22Rv1 (cell line): ENCODE measurements at regions not wholly inside any gene's neighbourhood (a gene's known extent, or its start where the extent isn't known, plus 50 kb on each side); places are given as distances from the start of the nearest gene placed in this dataset.

Source experiments
- H3K27ac ChIP-seq: fragments of 450-650 bp; 2 replicates; pipeline ENCODE4 v1.5.1; 2017
- ZFX ChIP-seq: fragments of 450-650 bp; IDR thresholded peaks from 2 replicates; pipeline ENCODE4 v1.6.1; 2017; ENCODE audit warnings: antibody characterized with exemption, borderline replicate concordance
- TF ChIP-seq, protein P1 (sequence below): fragments of 450-650 bp; IDR thresholded peaks from 2 replicates; pipeline ENCODE4 v1.5.1; 2017; ENCODE audit warnings: mild to moderate bottlenecking

DNA sequence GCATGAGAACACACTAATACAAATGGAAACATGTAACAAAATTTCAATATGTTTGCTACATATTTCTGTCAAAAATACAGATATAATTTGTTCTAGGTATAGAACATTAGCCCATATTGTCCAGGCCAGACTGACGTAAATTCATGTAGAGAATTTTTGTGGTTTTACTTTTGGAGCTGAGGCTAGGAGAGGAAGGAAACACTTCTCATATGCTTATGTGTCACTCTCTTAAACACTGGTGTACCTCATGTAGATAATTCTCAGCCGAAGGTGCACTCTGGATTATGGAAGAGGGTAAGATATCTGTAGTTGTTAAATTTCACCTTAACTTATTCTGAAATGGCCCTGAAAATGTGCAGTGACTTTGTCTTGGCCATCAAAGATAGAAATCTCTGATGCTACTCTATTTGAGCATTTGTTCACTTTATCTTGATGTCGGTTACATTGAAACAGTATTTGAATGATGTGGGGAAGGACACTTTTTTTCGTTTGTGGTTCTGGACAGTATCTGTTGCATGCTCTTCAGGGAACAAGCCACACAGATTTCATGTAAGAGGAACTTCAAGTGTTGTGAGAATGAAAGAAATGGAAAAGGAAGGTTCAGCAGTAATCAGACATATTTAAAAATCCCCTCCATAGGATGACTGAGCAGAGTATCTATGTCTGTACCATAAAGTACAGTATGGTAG, 202.7 kb downstream of the SPATA31D1 start:
- no peak overlapping the region for H3K27ac ChIP-seq
- TF ChIP-seq, protein P1, sequence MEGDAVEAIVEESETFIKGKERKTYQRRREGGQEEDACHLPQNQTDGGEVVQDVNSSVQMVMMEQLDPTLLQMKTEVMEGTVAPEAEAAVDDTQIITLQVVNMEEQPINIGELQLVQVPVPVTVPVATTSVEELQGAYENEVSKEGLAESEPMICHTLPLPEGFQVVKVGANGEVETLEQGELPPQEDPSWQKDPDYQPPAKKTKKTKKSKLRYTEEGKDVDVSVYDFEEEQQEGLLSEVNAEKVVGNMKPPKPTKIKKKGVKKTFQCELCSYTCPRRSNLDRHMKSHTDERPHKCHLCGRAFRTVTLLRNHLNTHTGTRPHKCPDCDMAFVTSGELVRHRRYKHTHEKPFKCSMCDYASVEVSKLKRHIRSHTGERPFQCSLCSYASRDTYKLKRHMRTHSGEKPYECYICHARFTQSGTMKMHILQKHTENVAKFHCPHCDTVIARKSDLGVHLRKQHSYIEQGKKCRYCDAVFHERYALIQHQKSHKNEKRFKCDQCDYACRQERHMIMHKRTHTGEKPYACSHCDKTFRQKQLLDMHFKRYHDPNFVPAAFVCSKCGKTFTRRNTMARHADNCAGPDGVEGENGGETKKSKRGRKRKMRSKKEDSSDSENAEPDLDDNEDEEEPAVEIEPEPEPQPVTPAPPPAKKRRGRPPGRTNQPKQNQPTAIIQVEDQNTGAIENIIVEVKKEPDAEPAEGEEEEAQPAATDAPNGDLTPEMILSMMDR: no peak
- no peak for TF ChIP-seq ZFX

DNA sequence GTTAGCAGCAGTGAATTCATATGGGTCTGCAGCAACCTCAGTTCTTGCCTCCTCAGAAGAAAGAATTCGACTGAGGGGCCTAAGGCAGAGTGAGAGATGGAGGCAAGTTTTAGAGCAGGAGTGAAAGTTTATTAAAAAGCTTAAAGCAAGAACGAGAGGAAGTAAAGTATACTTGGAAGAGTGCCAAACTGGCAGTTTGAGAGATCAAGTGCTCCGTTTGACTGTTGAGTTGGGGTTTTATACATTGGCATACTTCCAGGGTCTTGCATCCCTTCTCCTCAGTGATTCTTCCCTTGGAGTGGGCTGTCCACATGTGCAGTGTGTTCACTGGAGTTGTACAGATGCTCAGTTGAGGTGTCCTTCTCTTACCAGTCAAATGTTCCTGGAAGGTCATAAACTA, 203.6 kb downstream of the SPATA31D1 start:
- TF ChIP-seq, protein P1: no peak
- no peak for TF ChIP-seq ZFX
- no peak overlapping the region for H3K27ac ChIP-seq

DNA sequence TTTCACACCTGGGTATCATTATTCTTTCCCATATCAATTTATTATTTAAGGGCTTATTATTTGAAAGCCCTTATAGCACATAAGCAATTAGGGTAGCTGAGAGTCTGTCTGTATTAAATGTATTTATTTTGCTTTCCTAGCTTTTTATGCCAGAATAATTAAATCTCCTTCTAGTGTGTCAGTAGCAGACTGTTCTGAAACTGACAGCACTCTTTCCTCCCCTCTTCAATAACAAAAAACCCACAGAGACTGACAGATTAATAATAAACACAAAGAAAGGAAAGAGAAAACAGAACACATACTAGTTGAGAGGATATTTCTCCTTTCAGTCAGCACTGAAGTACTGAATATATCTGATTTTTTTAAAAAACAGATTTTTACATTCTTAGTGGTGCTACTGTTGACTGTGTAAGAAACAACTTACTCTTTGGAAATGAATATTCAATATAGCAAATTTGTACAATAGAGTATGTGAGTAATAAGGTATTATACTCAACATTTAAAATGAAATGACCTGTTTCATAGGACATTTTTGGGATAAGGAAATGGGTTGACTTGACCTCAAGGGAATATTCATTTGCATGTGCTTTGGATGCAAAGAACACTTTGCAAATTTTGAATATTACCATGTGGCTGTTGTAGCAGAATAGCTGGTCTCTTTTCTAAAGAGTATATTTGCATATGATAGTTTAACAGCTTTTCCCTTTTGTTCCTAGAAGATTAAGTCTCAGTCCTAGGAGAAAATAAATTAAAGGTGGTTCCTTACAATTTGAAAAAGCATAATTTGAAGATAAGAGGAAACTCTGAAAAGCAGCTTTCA, 208.3 kb downstream of the SPATA31D1 start:
- H3K27ac ChIP-seq: no peak overlapping the region

DNA sequence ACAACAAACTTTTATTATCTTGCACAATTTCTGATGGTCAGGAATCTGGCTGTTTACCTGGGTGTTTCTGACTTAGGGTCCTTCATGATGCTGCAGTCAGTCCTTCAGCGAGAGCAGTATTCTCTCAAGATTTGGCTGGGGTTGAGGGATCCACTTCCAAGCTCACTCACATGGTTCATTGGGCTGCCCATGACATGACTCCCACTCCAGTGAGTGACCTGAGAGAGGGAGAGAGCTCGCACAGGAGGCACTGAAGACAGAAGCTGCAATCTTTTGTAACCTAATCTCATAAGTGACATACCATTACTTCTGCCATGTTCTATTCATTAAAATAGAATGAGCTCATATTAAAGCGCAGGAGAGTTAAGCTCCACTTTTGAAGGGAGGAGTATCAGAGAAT, 212.6 kb downstream of the SPATA31D1 start:
- TF ChIP-seq ZFX: no peak
- TF ChIP-seq, protein P1: no peak

More for the DNA sequence above, 208.3 kb downstream of the SPATA31D1 start:
- TF ChIP-seq ZFX: no peak
- TF ChIP-seq, protein P1: no peak

DNA sequence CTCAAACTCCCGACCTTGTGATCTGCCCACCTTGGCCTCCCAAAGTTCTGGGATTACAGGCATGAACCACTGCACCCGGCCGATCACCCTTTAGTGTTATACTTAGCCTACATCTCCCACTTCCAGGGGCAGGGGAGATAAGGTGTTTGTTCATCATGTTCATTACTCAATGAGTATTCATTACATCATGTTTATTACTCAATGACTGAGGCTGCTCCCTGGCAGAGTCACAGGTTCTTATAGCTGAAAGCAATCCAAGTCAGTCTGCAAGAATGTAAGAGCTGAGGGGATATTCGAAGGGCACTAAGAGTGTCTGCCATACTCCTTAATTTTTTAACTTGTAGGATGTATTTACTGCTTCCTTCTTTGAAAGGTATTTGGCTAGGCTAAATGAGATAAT, 214.2 kb downstream of the SPATA31D1 start:
- no peak overlapping the region for H3K27ac ChIP-seq
- TF ChIP-seq ZFX: no peak
- TF ChIP-seq, protein P1: no peak

More for the DNA sequence above, 212.6 kb downstream of the SPATA31D1 start:
- no peak overlapping the region for H3K27ac ChIP-seq

DNA sequence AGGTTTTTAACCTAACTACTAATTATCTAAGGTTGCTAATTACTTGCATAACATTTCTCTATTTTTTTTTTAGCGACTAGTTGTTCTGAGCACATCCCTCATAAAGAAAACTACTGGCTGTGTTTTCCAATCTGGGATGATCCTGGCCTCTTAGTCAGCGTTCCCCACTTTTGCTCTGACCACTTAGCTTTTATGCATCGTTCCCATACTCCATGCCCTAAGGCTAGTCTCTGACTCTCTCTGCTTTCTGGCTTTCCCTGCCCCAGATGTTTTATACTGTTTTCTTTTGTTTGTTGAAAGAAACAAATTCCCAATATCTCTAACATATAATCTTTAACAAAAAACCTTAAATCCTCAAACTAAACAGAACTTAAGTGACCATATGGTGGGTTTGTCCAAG, 217.9 kb downstream of the SPATA31D1 start:
- no peak for TF ChIP-seq ZFX
- TF ChIP-seq, protein P1: no peak
- H3K27ac ChIP-seq: no peak overlapping the region

DNA sequence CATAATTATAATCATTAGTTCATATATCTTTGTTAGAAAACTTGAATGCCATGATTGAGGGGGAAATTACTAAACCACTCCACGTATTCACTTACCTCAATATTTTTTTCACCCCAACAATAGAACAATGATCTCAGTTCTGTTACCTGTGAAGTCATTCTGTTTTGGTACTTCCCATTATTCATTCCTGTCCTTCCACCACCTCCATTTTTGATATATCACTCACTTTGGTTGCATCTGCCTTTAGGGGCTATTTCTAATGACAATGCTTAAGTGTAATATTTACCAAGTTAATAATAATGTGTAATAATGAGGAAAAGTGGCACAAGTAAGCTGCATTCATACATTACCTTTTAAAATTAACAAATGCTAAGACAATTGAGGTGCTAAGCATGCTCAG, 218.4 kb downstream of the SPATA31D1 start:
- H3K27ac ChIP-seq: no peak overlapping the region
- no peak for TF ChIP-seq ZFX
- TF ChIP-seq, protein P1: no peak
